ENCODE measurements at regions not wholly inside any gene's neighbourhood (a gene's known extent, or its start where the extent isn't known, plus 50 kb on each side); places are given as distances from the start of the nearest gene placed in this dataset.

- Histone ChIP-seq H3K4me3 (no peak overlapping the region), H3K4me1 (peaks cover 2% of the 10 kb centered on the region in 2 donors), H3K36me3 (no peaks in the 10 kb centered on the region), H3K27ac (peak overlapping the region; percentile 6 to 68), H3K27me3 (no peaks in the 10 kb centered on the region), H3K9me3 (no peaks in the 10 kb centered on the region)
- TF ChIP-seq CTCF (IDR thresholded peaks at IDR 0.05): no peak
- intact Hi-C loops (cut with DNase I): no loop called here
- DNase-seq (ENCODE audit: low spot score in 2 of 2): no peak
These were observed 63.0 kb upstream of the FLT1 start for GRCh38 chr13:28557725-28558520.

- H3K9me3 ChIP-seq: no peaks in the 10 kb centered on the region
- no peak overlapping the region for H3K27ac ChIP-seq
- intact Hi-C loops (cut with DNase I): no loop called here
- DNase-seq (ENCODE audit: low spot score in 2 of 2): no peak
- no peak for TF ChIP-seq CTCF (IDR thresholded peaks at IDR 0.05)
- H3K27me3 ChIP-seq: no peaks in the 10 kb centered on the region
- no peak overlapping the region for H3K4me3 ChIP-seq
- H3K36me3 ChIP-seq: no peaks in the 10 kb centered on the region
- H3K4me1 ChIP-seq: peaks cover 2% of the 10 kb centered on the region in 2 donors
These were observed 60.2 kb upstream of the FLT1 start for GRCh38 chr13:28555096-28555495.

- TF ChIP-seq CTCF (IDR thresholded peaks at IDR 0.05): no peak
- H3K9me3 ChIP-seq: no peaks in the 10 kb centered on the region
- no peaks in the 10 kb centered on the region for H3K27me3 ChIP-seq
- no peak overlapping the region for H3K4me3 ChIP-seq
- no peak overlapping the region for H3K27ac ChIP-seq
- no peaks in the 10 kb centered on the region for H3K36me3 ChIP-seq
- H3K4me1 ChIP-seq: peaks cover 2% of the 10 kb centered on the region in 2 donors
- intact Hi-C loops (cut with DNase I): no loop called here
- no peak for DNase-seq (ENCODE audit: low spot score in 2 of 2)
These were observed 59.0 kb upstream of the FLT1 start for GRCh38 chr13:28553971-28554370.

- Histone ChIP-seq H3K9me3 (no peaks in the 10 kb centered on the region), H3K4me1 (no peaks in the 10 kb centered on the region), H3K36me3 (no peaks in the 10 kb centered on the region), H3K27ac (no peak overlapping the region), H3K27me3 (no peaks in the 10 kb centered on the region), H3K4me3 (no peak overlapping the region)
- intact Hi-C loops (cut with DNase I): no loop called here
- no peak for TF ChIP-seq CTCF (IDR thresholded peaks at IDR 0.05)
- no peak for DNase-seq (ENCODE audit: low spot score in 2 of 2)
These were observed 57.4 kb upstream of the FLT1 start for GRCh38 chr13:28552288-28552687.

GRCh38 chr13:28551498-28551895 lies 56.6 kb upstream of the FLT1 start:
- Histone ChIP-seq H3K27me3 (no peaks in the 10 kb centered on the region), H3K4me1 (no peaks in the 10 kb centered on the region), H3K27ac (no peak overlapping the region), H3K9me3 (no peaks in the 10 kb centered on the region), H3K36me3 (no peaks in the 10 kb centered on the region), H3K4me3 (no peak overlapping the region)
- TF ChIP-seq CTCF (IDR thresholded peaks at IDR 0.05): no peak
- no peak for DNase-seq (ENCODE audit: low spot score in 2 of 2)
- intact Hi-C loops (cut with DNase I): no loop called here
